ENCODE measurements at regions not wholly inside any gene's neighbourhood (a gene's known extent, or its start where the extent isn't known, plus 50 kb on each side); places are given as distances from the start of the nearest gene placed in this dataset.
"Not testable (repeated sequence)": the region's sequence is repeated elsewhere in the genome, so short reads cannot be mapped to it uniquely, and the experiment has no call there.

GRCh38 chr5:163874431-163874830 lies 369.0 kb downstream of the MAT2B start:
- no peak overlapping the region for H3K4me3 ChIP-seq (ENCODE audit: low read depth, low read length)

DNA sequence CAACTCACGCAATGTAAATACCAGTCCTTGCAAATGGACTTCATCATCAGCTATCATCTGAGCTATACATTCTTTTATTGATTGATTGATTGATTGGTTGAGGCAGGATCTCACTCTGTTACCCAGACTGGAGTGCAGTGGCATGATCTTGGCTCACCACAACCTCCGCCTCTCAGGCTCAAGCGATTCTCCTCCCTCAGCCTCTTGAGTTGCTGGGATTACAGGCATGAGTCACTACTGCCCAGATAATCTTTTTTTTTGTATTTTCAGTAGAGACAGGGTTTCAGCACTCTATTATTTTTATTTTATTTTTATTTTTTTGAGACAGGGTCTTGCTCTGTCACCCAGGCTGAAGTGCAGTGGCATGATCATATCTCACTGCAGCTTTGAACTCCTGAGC lies 369.5 kb downstream of the MAT2B start:
- H3K4me3 ChIP-seq (ENCODE audit: low read depth, low read length), result not testable (repeated sequence)

- H3K4me3 ChIP-seq (ENCODE audit: low read depth, low read length), result no peak overlapping the region
Measured at GRCh38 chr5:163877865-163878264, 372.4 kb downstream of the MAT2B start.

DNA sequence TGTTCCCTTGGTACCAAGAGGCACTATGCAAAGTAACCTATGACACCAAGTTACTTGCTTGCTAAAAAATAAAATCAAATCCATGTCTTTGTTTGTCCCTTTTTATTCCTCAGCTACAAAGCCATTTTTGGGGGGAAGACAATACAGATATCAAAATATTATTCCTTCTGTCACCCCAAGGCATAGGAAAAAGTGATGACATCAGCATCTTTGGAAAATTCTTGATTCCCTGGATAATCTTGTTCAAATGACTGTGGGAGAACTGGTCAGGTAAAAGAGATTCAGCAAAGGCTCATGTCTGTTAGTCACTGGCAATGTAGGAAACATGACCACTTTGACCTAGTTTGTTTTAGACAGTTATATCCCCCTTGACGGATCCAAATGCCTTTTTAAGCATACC lies 373.1 kb downstream of the MAT2B start:
- H3K4me3 ChIP-seq (ENCODE audit: low read depth, low read length), result no peak overlapping the region

- no peak overlapping the region for H3K4me3 ChIP-seq (ENCODE audit: low read depth, low read length)
Measured at GRCh38 chr5:163880302-163880701, 374.9 kb downstream of the MAT2B start.

DNA sequence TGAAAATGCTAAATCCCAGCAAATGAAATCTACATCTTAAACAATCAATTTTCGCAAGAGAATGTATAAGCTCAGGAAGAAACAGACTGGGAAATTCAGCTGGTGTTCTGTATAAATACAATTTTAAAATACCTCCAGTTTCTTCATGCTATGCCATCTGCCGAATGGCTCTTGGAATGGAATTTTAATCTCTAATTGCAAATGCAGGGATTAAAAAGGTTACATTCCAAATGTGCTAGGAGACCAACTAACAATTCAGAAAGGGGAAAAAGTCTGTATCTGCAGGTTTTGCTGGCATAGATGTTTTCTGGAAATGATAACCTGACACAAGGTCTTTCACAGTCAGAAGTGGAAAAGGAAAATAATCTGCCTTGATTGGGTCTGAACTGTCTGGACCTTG lies 379.7 kb downstream of the MAT2B start:
- no peak overlapping the region for H3K4me3 ChIP-seq (ENCODE audit: low read depth, low read length)

- no peak overlapping the region for H3K4me3 ChIP-seq (ENCODE audit: low read depth, low read length)
Measured at GRCh38 chr5:163887854-163888253, 382.4 kb downstream of the MAT2B start.

DNA sequence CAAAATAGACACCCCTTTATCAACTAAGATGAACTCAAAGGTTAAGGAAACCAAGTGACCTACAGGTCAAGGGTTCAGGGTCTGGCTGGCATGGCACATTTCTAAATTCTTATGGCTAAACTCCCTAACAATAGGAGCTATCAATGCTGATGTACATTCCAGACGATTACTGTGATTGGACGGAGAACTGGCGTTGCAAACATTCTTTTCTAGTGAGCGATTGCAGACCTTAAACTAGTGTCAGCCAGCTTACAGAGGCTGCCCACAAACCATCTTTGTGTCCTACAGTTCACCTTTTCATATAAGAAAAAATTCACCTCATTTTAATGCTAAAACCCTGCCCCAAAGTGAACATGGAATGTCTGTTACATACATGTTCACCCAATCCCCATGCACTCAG lies 382.9 kb downstream of the MAT2B start:
- no peak overlapping the region for H3K4me3 ChIP-seq (ENCODE audit: low read depth, low read length)

- H3K4me3 ChIP-seq (ENCODE audit: low read depth, low read length), result no peak overlapping the region
Measured at GRCh38 chr5:163889369-163889768, 383.9 kb downstream of the MAT2B start.

GRCh38 chr5:163890261-163890660 lies 384.8 kb downstream of the MAT2B start:
- no peak overlapping the region for H3K4me3 ChIP-seq (ENCODE audit: low read depth, low read length)

DNA sequence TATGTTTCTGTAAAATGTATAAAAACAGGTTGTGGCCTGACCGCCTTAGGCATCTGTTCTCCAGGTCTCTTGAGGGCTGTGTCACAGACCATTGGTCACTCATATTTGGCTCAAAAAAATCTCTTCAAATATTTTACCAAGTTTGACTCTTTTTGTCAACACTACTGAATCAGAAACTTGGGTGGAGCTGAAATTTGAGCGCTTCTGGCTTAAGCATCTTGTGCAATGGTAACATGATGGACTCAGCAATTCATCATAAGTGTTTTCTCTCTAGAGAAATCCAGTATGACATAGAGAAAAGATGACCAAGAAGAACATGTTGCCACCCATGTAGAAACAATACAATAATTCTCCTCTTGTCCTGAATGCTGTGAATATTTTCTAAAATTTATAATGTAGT lies 387.9 kb downstream of the MAT2B start:
- H3K4me3 ChIP-seq (ENCODE audit: low read depth, low read length), result no peak overlapping the region

DNA sequence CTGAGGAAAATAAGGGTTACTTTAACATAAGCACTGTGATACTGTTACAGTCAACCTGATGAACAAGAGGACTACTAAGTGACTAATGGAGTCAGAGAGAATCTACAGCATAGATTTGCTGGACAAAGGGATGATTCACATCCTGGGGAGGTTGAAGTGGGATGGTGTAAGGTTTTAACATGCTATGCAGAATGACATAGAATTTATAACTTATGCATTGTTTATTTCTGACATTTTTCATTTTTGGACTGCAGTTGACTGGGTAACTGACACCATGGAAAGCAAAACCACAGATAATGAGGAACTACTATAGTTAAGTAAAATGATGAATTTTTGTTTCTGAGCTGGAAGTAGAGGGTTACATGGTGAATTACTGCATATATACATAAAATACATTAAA lies 389.2 kb downstream of the MAT2B start:
- no peak overlapping the region for H3K4me3 ChIP-seq (ENCODE audit: low read depth, low read length)

- H3K4me3 ChIP-seq (ENCODE audit: low read depth, low read length), result no peak overlapping the region
Measured at GRCh38 chr5:163898873-163899272, 393.5 kb downstream of the MAT2B start.

- not testable (repeated sequence) for H3K4me3 ChIP-seq (ENCODE audit: low read depth, low read length)
Measured at GRCh38 chr5:163907783-163908182, 402.4 kb downstream of the MAT2B start.

DNA sequence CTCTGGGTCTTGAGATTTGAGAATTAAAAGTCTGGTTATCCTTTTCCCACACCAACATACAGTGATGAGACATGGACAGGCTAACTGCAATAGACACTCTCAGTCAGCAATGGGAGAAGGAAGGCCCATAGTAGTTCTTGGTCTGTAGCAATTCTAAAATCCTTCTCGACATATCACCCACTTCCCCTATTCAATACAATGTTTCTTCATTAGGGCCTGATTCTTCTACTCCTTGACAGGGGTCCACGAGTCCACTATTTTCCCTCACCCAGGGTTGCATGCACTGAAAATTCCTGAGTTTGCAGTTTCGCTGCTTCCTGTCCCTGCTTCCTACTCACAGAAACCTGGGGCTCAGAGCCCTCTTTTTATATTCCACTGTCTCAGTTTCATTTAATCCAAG lies 402.8 kb downstream of the MAT2B start:
- no peak overlapping the region for H3K4me3 ChIP-seq (ENCODE audit: low read depth, low read length)

DNA sequence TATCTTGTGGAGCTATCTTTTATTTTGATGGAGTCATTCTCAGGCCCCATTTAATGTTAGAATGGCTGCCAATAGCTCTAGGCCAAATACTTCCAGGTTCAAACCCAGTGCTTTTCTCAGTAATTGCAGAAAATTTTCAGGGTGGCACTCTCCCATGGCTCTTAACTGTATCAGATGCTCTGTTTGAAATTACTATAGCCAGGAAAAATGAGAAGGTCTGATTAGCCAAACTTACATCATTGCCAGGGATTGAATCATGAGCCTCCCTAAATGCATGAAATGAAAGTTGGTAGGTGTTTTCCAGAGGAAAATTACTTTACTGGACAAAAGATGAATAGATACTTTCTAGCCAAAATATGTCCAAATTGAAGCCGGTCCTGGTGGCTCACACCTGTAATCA lies 404.8 kb downstream of the MAT2B start:
- H3K4me3 ChIP-seq (ENCODE audit: low read depth, low read length), result no peak overlapping the region

DNA sequence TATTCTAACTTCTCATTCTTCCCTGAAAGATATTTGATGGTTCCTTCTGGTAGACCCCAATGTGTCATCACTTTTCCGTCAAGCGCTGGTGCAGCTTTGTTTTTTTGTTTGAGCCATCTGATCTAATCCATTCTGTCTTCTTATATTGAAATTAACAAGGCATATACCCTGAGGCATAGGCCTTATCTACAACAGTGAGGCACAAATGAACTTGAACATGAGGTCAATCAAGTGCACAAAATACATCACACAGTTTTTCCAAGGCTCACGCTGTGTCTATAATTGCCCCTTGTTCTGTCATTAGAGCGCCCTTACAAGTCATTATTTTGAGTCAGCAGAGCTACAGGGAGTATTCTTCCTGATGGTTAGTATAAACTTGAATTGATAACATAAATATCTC lies 406.6 kb downstream of the MAT2B start:
- H3K4me3 ChIP-seq (ENCODE audit: low read depth, low read length), result no peak overlapping the region

DNA sequence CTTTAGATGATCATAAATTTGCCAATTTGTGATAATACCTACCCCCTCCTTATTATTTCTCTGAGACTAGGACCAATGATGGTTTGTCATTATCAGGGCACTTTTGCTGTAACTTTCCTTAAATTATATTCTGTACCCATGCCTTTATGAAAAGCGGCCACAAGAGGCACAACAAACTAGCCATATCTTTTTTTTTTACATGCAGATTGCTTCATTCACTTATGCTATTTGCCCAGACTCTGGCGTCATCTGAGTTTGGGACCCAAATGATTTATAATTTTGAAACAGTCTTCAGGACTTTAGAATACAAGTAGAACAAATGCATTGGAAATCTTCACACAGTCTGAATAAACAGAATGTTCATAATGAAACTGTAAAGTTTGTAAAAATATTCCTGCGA lies 408.1 kb downstream of the MAT2B start:
- no peak overlapping the region for H3K4me3 ChIP-seq (ENCODE audit: low read depth, low read length)

- H3K4me3 ChIP-seq (ENCODE audit: low read depth, low read length), result no peak overlapping the region
Measured at GRCh38 chr5:163914910-163915309, 409.5 kb downstream of the MAT2B start.

DNA sequence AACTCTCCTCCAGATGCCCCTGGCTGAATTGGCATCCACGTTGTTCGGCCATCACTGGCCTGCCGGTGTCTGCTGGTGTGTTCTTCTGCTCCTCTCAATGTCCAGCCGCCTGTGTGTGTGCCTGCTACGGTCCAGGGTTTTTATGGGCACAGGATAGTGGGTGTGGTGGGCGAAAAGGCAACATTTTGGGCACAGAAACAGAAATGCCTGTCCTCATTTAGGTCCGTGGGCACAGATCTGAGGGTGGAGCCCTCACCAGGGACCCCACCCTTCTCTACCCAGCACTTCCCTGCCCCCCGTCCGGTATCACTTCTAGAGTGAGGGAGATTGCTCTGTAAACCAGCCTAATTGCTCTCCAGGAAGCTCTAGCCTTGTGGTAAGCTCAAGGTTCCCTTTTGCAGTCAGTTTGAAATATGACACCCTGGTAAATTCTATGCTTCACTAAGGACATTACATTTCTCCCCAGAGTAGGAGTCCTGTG lies 410.1 kb downstream of the MAT2B start:
- no peak overlapping the region for H3K4me3 ChIP-seq (ENCODE audit: low read depth, low read length)

DNA sequence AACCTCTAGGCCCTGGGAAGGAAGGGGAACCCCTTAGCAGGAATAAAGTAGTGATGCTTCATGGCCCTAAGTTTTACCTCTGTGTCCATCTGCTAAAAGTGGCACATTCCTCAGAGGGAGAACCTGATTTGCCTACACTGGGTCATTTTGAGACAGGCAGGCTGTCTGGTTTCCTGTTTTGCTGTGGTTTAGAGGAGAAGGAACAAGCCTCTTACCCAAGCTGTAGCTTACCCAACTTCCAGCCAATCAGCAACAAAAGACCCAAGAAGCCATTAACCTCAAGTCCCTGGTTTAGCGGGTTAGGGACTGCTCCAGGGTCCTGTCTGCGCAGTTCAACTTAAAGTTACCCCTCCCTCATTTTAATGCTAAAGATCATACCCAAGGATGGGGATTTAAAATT lies 411.0 kb downstream of the MAT2B start:
- H3K4me3 ChIP-seq (ENCODE audit: low read depth, low read length), result no peak overlapping the region

- H3K4me3 ChIP-seq (ENCODE audit: low read depth, low read length), result no peak overlapping the region
Measured at GRCh38 chr5:163916861-163917260, 411.4 kb downstream of the MAT2B start.

DNA sequence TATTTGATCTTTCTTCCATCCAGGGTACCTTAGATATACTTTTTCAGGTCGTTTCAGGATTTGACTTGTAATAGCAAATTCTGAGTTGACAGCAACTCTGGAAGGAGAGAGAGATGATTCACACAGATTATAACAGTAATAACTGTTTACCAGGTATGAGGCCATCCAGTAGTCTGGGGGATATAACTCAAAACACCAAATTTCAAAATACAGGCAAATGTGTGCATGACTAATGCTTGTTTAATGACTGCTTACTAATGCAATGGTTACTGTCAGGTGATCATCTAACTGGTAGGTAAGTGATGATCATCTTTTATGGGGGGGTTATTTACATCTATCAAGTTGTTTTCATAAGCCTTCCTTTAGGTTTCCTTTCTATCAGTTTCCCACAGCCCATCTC lies 412.3 kb downstream of the MAT2B start:
- no peak overlapping the region for H3K4me3 ChIP-seq (ENCODE audit: low read depth, low read length)

DNA sequence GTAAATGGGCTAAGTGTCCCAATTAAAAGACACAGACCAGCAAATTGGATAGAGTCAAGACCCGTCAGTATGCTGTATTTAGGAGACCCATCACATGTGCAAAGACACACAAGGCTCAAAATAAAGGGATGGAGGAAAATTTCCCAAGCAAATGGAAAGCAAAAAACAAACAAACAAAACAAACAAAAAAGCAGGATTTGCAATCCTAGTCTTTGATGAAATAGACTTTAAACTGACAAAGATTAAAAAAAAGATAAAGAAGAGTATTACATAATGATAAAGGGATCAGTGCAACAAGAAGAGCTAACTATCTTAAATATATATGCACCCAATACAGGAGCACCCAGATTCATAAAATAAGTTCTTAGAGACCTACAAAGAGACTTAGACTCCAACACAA lies 429.6 kb downstream of the MAT2B start:
- H3K4me3 ChIP-seq (ENCODE audit: low read depth, low read length), result not testable (repeated sequence)

Data from iPS-11a (cell line).